ENCODE measurements at regions not wholly inside any gene's neighbourhood (a gene's known extent, or its start where the extent isn't known, plus 50 kb on each side); places are given as distances from the start of the nearest gene placed in this dataset.

- Histone ChIP-seq H3K4me3 (ENCODE audit: low read depth, low read length) (no peak overlapping the region), H3K9me3 (ENCODE audit: control insufficient read depth, insufficient read depth, low read depth, low read length) (no peaks in the 10 kb centered on the region), H3K27ac (ENCODE audit: extremely low read depth, low read depth, low read length) (no peak overlapping the region), H3K36me3 (ENCODE audit: control insufficient read depth in 2 of 2, insufficient read depth in 1 of 2, low read length in 2 of 2) (no peaks in the 10 kb centered on the region), H3K4me1 (ENCODE audit: control insufficient read depth, insufficient read depth, low read length) (peaks cover 2% of the 10 kb centered on the region; the same call in 1 of the 2 replicates)
- CTCF ChIA-PET = no interaction called here
- TF ChIP-seq FEZF1 (tag by site-specific recombination; IDR thresholded peaks at IDR 0.05) = no peak
- TF ChIP-seq ZNF324 (tag by site-specific recombination; IDR thresholded peaks at IDR 0.05) = no peak
- no peak for TF ChIP-seq ZNF518A (tag by site-specific recombination; conservative IDR thresholded peaks at IDR 0.05; ENCODE audit: low read depth)
- no peak for TF ChIP-seq ZNF433 (tag by site-specific recombination; IDR thresholded peaks at IDR 0.05; ENCODE audit: low read depth)
- TF ChIP-seq ZNF626 (tag by site-specific recombination; IDR thresholded peaks at IDR 0.05) = no peak
- no peak for TF ChIP-seq ZNF341 (tag by site-specific recombination; IDR thresholded peaks at IDR 0.05; ENCODE audit: low read depth)
- no peak for TF ChIP-seq ZNF560 (tag by site-specific recombination; IDR thresholded peaks at IDR 0.05; ENCODE audit: borderline replicate concordance)
- TF ChIP-seq ZNF791 (tag by site-specific recombination; IDR thresholded peaks at IDR 0.05) = no peak
- TF ChIP-seq ZNF416 (tag by site-specific recombination; IDR thresholded peaks at IDR 0.05) = no peak
- POLR2A ChIA-PET = no interaction called here
These were observed 740.9 kb upstream of the FLRT2 start for GRCh38 chr14:84789012-84789411.

- Histone ChIP-seq H3K4me1 (ENCODE audit: control insufficient read depth, insufficient read depth, low read length) (peaks cover 7% of the 10 kb centered on the region; the same call in 1 of the 2 replicates), H3K36me3 (ENCODE audit: control insufficient read depth in 2 of 2, insufficient read depth in 1 of 2, low read length in 2 of 2) (no peaks in the 10 kb centered on the region), H3K27ac (ENCODE audit: extremely low read depth, low read depth, low read length) (no peak overlapping the region), H3K9me3 (ENCODE audit: control insufficient read depth, insufficient read depth, low read depth, low read length) (no peaks in the 10 kb centered on the region), H3K4me3 (ENCODE audit: low read depth, low read length) (no peak overlapping the region)
- CTCF ChIA-PET = interaction anchor here (0.6 kb wide), 1 partner anchor 994 kb away, joined by 3 read pairs; no protein-coding TSS in a partner anchor
- POLR2A ChIA-PET = no interaction called here
- TF ChIP-seq SETDB1 (IDR thresholded peaks at IDR 0.05; ENCODE audit: insufficient read length, low read length) = peak; percentile 82
- no peak for TF ChIP-seq ZNF48 (tag by site-specific recombination; IDR thresholded peaks at IDR 0.05)
- no peak for TF ChIP-seq EGR2 (tag by site-specific recombination; IDR thresholded peaks at IDR 0.05; ENCODE audit: low read depth)
- TF ChIP-seq ZNF416 (tag by site-specific recombination; IDR thresholded peaks at IDR 0.05) = no peak
- no peak for TF ChIP-seq ZNF221 (tag by site-specific recombination; IDR thresholded peaks at IDR 0.05; ENCODE audit: borderline replicate concordance)
- no peak for TF ChIP-seq ZNF280C (tag by site-specific recombination; IDR thresholded peaks at IDR 0.05)
- TF ChIP-seq REPIN1 (tag by site-specific recombination; IDR thresholded peaks at IDR 0.05; ENCODE audit: low read depth) = no peak
These were observed 737.1 kb upstream of the FLRT2 start for GRCh38 chr14:84792722-84793410.
